ENCODE measurements at regions not wholly inside any gene's neighbourhood (a gene's known extent, or its start where the extent isn't known, plus 50 kb on each side); places are given as distances from the start of the nearest gene placed in this dataset.
A peak's percentile ranks its signal among the peaks of the same experiment; 100 is the strongest.

- no peak for DNase-seq
These were observed 87.3 kb upstream of the TOMM7 start for GRCh38 chr7:22909917-22910316.

GRCh38 chr7:22907805-22908204, 85.2 kb upstream of the TOMM7 start:
- DNase-seq, result no peak

GRCh38 chr7:22900784-22901183, 78.1 kb upstream of the TOMM7 start:
- no peak for DNase-seq

GRCh38 chr7:22900101-22900500, 77.5 kb upstream of the TOMM7 start:
- no peak for DNase-seq

GRCh38 chr7:22896917-22897316, 74.3 kb upstream of the TOMM7 start:
- DNase-seq, result no peak

- no peak for DNase-seq
These were observed 73.1 kb upstream of the TOMM7 start for GRCh38 chr7:22895828-22896165.

GRCh38 chr7:22895140-22895827, 72.6 kb upstream of the TOMM7 start:
- DNase-seq, result no peak

GRCh38 chr7:22894546-22894945, 71.9 kb upstream of the TOMM7 start:
- no peak for DNase-seq

GRCh38 chr7:22890773-22891172, 68.1 kb upstream of the TOMM7 start:
- DNase-seq, result no peak

- DNase-seq, result peak; percentile 54 to 75 (median 57)
These were observed 63.2 kb upstream of the TOMM7 start for GRCh38 chr7:22885797-22886261.

- DNase-seq, result peak; percentile 35 to 72 (median 56)
These were observed 62.5 kb upstream of the TOMM7 start for GRCh38 chr7:22884911-22885788.

GRCh38 chr7:22882106-22882505, 59.5 kb upstream of the TOMM7 start:
- DNase-seq, result peak; percentile 33 to 64 (median 38)

GRCh38 chr7:22879709-22880306, 57.2 kb upstream of the TOMM7 start:
- DNase-seq, result peak in 1 of 3 donors; percentile 28

- DNase-seq, result no peak
These were observed 56.6 kb upstream of the TOMM7 start for GRCh38 chr7:22879280-22879679.

- DNase-seq, result no peak
These were observed 54.5 kb upstream of the TOMM7 start for GRCh38 chr7:22876986-22877729.

- DNase-seq, result no peak
These were observed 52.8 kb upstream of the TOMM7 start for GRCh38 chr7:22875470-22875869.

GRCh38 chr7:22874904-22875303, 52.3 kb upstream of the TOMM7 start:
- no peak for DNase-seq

Measured in suppressor macrophage treated with lipopolysaccharide for 1 hour (primary cell).